ENCODE measurements at regions not wholly inside any gene's neighbourhood (a gene's known extent, or its start where the extent isn't known, plus 50 kb on each side); places are given as distances from the start of the nearest gene placed in this dataset.

DNA sequence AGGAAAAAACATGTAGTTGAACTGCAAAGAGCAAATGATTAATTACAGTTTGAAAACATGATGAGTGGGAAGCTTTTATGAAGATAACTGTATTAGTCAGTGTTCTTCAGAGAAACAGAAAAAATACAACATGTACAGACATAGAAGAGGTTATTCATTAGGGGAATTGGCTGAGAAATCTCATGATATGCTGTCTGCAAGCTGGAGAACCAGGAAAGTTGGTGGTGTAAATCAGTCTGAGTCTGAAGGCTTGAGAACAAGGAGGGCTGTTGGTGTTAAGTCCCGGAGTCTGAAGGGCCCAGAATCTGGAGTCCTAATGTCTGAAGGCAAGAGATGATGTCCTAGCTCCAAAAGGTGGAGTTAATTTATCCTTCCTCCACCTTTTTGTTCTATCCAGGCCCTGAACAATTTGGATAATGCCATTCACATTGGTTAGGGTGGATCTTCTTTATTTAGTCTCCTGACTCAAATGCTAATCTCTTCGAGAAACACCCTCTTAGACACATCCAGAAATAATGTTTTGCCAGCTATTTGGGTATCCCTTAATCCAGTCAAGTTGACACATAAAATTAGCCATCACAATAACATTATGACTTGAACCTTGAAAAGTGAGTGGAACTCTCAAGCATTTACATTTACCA lies 672.9 kb upstream of the PTBP2 start:
- Histone ChIP-seq H3K4me3 (ENCODE audit: low read length) (no peak overlapping the region), H3K9me2 (replicated peaks; ENCODE audit: insufficient read depth, low read length) (no peaks in the 10 kb centered on the region), H2AFZ (ENCODE audit: low read length) (no peak overlapping the region), H3K79me2 (ENCODE audit: low read length) (no peaks in the 10 kb centered on the region), H3K9ac (ENCODE audit: low read length) (no peak overlapping the region), H3K4me1 (ENCODE audit: low read length) (no peaks in the 10 kb centered on the region), H3K27ac (ENCODE audit: low read length) (no peak overlapping the region), H4K20me1 (ENCODE audit: insufficient read depth, low read depth, low read length) (no peaks in the 10 kb centered on the region), H3K27me3 (ENCODE audit: low read length) (no peaks in the 10 kb centered on the region), H3K36me3 (ENCODE audit: insufficient read depth, low read length) (no peaks in the 10 kb centered on the region), H3K4me2 (ENCODE audit: low read depth, low read length, poor library complexity, severe bottlenecking) (no peak overlapping the region), H3K9me3 (ENCODE audit: low read length) (no peaks in the 10 kb centered on the region)
- no peak for DNase-seq

GRCh38 chr1:96049759-96050409 lies 671.7 kb upstream of the PTBP2 start:
- H3K4me3 ChIP-seq (ENCODE audit: low read length) = no peak overlapping the region
- no peak overlapping the region for H3K4me2 ChIP-seq (ENCODE audit: low read depth, low read length, poor library complexity, severe bottlenecking)
- H2AFZ ChIP-seq (ENCODE audit: low read length) = no peak overlapping the region
- H3K9ac ChIP-seq (ENCODE audit: low read length) = no peak overlapping the region
- H3K36me3 ChIP-seq (ENCODE audit: insufficient read depth, low read length) = no peaks in the 10 kb centered on the region
- H3K9me2 ChIP-seq (replicated peaks; ENCODE audit: insufficient read depth, low read length) = no peaks in the 10 kb centered on the region
- H3K27ac ChIP-seq (ENCODE audit: low read length) = no peak overlapping the region
- DNase-seq = no peak
- H3K9me3 ChIP-seq (ENCODE audit: low read length) = no peaks in the 10 kb centered on the region
- no peaks in the 10 kb centered on the region for H3K4me1 ChIP-seq (ENCODE audit: low read length)
- no peaks in the 10 kb centered on the region for H3K27me3 ChIP-seq (ENCODE audit: low read length)
- no peaks in the 10 kb centered on the region for H3K79me2 ChIP-seq (ENCODE audit: low read length)
- H4K20me1 ChIP-seq (ENCODE audit: insufficient read depth, low read depth, low read length) = no peaks in the 10 kb centered on the region

GRCh38 chr1:96059276-96059675 lies 662.3 kb upstream of the PTBP2 start:
- H3K27me3 ChIP-seq (ENCODE audit: low read length) = no peaks in the 10 kb centered on the region

DNA sequence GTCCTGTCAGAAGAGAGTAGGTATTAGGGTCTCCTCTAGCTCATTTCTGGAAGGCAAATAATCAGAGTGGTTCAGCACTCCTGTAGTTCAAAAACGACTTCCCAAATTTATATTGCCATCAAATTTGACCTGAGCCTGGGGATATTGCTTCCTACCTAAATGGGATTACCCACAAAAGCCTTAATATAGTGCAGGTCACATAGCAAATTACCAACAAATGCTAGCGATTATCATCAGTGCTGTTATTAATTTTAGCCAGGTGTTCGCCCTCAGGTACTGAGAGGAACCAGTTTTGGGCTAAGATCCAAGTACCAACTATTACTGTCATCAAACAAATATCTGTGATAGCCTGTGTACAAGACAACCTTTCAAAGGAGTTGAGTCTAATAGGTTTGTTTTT lies 661.8 kb upstream of the PTBP2 start:
- DNase-seq = no peak
- no peaks in the 10 kb centered on the region; the same call in 1 of the 2 replicates for H3K9me3 ChIP-seq (ENCODE audit: low read length)
- H3K79me2 ChIP-seq (ENCODE audit: low read length) = no peaks in the 10 kb centered on the region
- no peak overlapping the region for H2AFZ ChIP-seq (ENCODE audit: low read length)
- H3K36me3 ChIP-seq (ENCODE audit: insufficient read depth, low read length) = no peaks in the 10 kb centered on the region
- H3K27me3 ChIP-seq (ENCODE audit: low read length) = no peaks in the 10 kb centered on the region
- no peak overlapping the region for H3K9ac ChIP-seq (ENCODE audit: low read length)
- no peak overlapping the region for H3K4me3 ChIP-seq (ENCODE audit: low read length)
- H3K27ac ChIP-seq (ENCODE audit: low read length) = no peak overlapping the region
- H3K4me2 ChIP-seq (ENCODE audit: low read depth, low read length, poor library complexity, severe bottlenecking) = no peak overlapping the region
- no peaks in the 10 kb centered on the region for H4K20me1 ChIP-seq (ENCODE audit: insufficient read depth, low read depth, low read length)
- H3K9me2 ChIP-seq (replicated peaks; ENCODE audit: insufficient read depth, low read length) = no peaks in the 10 kb centered on the region; the same call in 1 of the 2 replicates
- H3K4me1 ChIP-seq (ENCODE audit: low read length) = no peaks in the 10 kb centered on the region

More at GRCh38 chr1:96059276-96059675, 662.3 kb upstream of the PTBP2 start:
- no peaks in the 10 kb centered on the region for H4K20me1 ChIP-seq (ENCODE audit: insufficient read depth, low read depth, low read length)
- H3K36me3 ChIP-seq (ENCODE audit: insufficient read depth, low read length) = no peaks in the 10 kb centered on the region
- no peaks in the 10 kb centered on the region; the same call in 1 of the 2 replicates for H3K9me2 ChIP-seq (replicated peaks; ENCODE audit: insufficient read depth, low read length)
- no peak overlapping the region for H3K27ac ChIP-seq (ENCODE audit: low read length)
- no peaks in the 10 kb centered on the region; the same call in 1 of the 2 replicates for H3K9me3 ChIP-seq (ENCODE audit: low read length)
- no peak overlapping the region for H3K4me2 ChIP-seq (ENCODE audit: low read depth, low read length, poor library complexity, severe bottlenecking)
- H3K4me1 ChIP-seq (ENCODE audit: low read length) = no peaks in the 10 kb centered on the region
- no peaks in the 10 kb centered on the region for H3K79me2 ChIP-seq (ENCODE audit: low read length)
- H3K4me3 ChIP-seq (ENCODE audit: low read length) = no peak overlapping the region
- no peak overlapping the region for H2AFZ ChIP-seq (ENCODE audit: low read length)
- H3K9ac ChIP-seq (ENCODE audit: low read length) = no peak overlapping the region
- DNase-seq = no peak

DNA sequence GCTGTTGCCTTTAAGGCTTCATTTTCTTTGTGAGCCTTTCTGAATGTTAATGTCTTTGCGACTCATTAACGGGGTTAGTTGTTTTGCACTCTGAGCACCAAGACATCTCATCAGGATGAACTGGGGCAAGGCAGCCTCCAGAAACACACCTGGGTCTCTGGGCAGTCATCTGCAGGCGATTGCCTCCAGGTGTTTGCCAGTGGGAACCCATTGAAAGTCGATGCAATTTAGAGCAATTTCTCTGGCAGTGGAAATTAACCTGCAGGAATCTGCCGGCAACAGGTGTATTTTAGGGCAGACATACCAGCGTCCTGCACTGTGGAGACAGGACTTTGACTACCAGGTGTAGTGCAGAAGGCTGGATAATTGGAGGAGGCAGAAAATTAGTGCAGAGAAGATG lies 661.0 kb upstream of the PTBP2 start:
- Histone ChIP-seq H3K9ac (ENCODE audit: low read length) (no peak overlapping the region), H3K4me2 (ENCODE audit: low read depth, low read length, poor library complexity, severe bottlenecking) (no peak overlapping the region), H3K27me3 (ENCODE audit: low read length) (no peaks in the 10 kb centered on the region), H4K20me1 (ENCODE audit: insufficient read depth, low read depth, low read length) (no peaks in the 10 kb centered on the region), H3K27ac (ENCODE audit: low read length) (no peak overlapping the region), H3K4me3 (ENCODE audit: low read length) (no peak overlapping the region), H3K9me2 (replicated peaks; ENCODE audit: insufficient read depth, low read length) (no peaks in the 10 kb centered on the region; the same call in 1 of the 2 replicates), H3K4me1 (ENCODE audit: low read length) (no peaks in the 10 kb centered on the region), H3K79me2 (ENCODE audit: low read length) (no peaks in the 10 kb centered on the region), H2AFZ (ENCODE audit: low read length) (no peak overlapping the region), H3K9me3 (ENCODE audit: low read length) (no peaks in the 10 kb centered on the region; the same call in 1 of the 2 replicates), H3K36me3 (ENCODE audit: insufficient read depth, low read length) (no peaks in the 10 kb centered on the region)
- no peak for DNase-seq

- no peaks in the 10 kb centered on the region for H3K9me3 ChIP-seq (ENCODE audit: low read length)
- no peak overlapping the region for H3K4me3 ChIP-seq (ENCODE audit: low read length)
- H3K4me1 ChIP-seq (ENCODE audit: low read length) = no peaks in the 10 kb centered on the region
- H4K20me1 ChIP-seq (ENCODE audit: insufficient read depth, low read depth, low read length) = no peaks in the 10 kb centered on the region
- no peak for DNase-seq
- no peak overlapping the region for H2AFZ ChIP-seq (ENCODE audit: low read length)
- no peak overlapping the region for H3K9ac ChIP-seq (ENCODE audit: low read length)
- H3K27me3 ChIP-seq (ENCODE audit: low read length) = no peaks in the 10 kb centered on the region
- H3K27ac ChIP-seq (ENCODE audit: low read length) = no peak overlapping the region
- H3K9me2 ChIP-seq (replicated peaks; ENCODE audit: insufficient read depth, low read length) = no peaks in the 10 kb centered on the region
- no peak overlapping the region for H3K4me2 ChIP-seq (ENCODE audit: low read depth, low read length, poor library complexity, severe bottlenecking)
- H3K79me2 ChIP-seq (ENCODE audit: low read length) = no peaks in the 10 kb centered on the region
- no peaks in the 10 kb centered on the region for H3K36me3 ChIP-seq (ENCODE audit: insufficient read depth, low read length)
Measured at GRCh38 chr1:96072021-96072420, 649.6 kb upstream of the PTBP2 start.

DNA sequence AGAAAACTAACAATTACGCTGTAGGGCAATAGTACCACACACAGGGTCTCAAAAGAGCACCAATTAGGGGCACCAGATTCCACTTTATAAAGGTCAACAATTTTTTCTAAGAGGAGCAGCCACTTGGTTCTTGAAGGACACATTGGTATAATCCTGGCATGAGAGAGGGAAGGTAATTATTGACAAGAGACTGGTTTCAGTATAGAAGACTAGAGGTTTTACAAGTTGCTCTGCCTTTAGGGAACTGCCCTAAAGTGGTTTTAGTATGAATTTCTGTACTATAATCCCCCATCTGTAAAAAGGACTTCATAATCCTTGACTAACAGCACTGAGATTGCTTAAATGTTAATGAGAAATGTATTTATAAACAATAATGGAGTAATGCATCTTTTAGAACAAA lies 648.5 kb upstream of the PTBP2 start:
- no peak overlapping the region for H3K4me2 ChIP-seq (ENCODE audit: low read depth, low read length, poor library complexity, severe bottlenecking)
- no peak overlapping the region for H2AFZ ChIP-seq (ENCODE audit: low read length)
- no peaks in the 10 kb centered on the region for H3K4me1 ChIP-seq (ENCODE audit: low read length)
- H3K27me3 ChIP-seq (ENCODE audit: low read length) = no peaks in the 10 kb centered on the region
- H3K9ac ChIP-seq (ENCODE audit: low read length) = no peak overlapping the region
- no peak for DNase-seq
- no peaks in the 10 kb centered on the region for H3K79me2 ChIP-seq (ENCODE audit: low read length)
- H4K20me1 ChIP-seq (ENCODE audit: insufficient read depth, low read depth, low read length) = no peaks in the 10 kb centered on the region
- no peak overlapping the region for H3K27ac ChIP-seq (ENCODE audit: low read length)
- H3K9me3 ChIP-seq (ENCODE audit: low read length) = no peaks in the 10 kb centered on the region
- no peaks in the 10 kb centered on the region for H3K36me3 ChIP-seq (ENCODE audit: insufficient read depth, low read length)
- no peak overlapping the region for H3K4me3 ChIP-seq (ENCODE audit: low read length)
- H3K9me2 ChIP-seq (replicated peaks; ENCODE audit: insufficient read depth, low read length) = no peaks in the 10 kb centered on the region

GRCh38 chr1:96074422-96074821 lies 647.2 kb upstream of the PTBP2 start:
- no peaks in the 10 kb centered on the region for H4K20me1 ChIP-seq (ENCODE audit: insufficient read depth, low read depth, low read length)
- no peak overlapping the region for H2AFZ ChIP-seq (ENCODE audit: low read length)
- no peak overlapping the region for H3K4me3 ChIP-seq (ENCODE audit: low read length)
- H3K9me2 ChIP-seq (replicated peaks; ENCODE audit: insufficient read depth, low read length) = no peaks in the 10 kb centered on the region
- no peak overlapping the region for H3K27ac ChIP-seq (ENCODE audit: low read length)
- no peaks in the 10 kb centered on the region for H3K36me3 ChIP-seq (ENCODE audit: insufficient read depth, low read length)
- H3K4me2 ChIP-seq (ENCODE audit: low read depth, low read length, poor library complexity, severe bottlenecking) = no peak overlapping the region
- no peaks in the 10 kb centered on the region for H3K79me2 ChIP-seq (ENCODE audit: low read length)
- H3K9me3 ChIP-seq (ENCODE audit: low read length) = no peaks in the 10 kb centered on the region
- DNase-seq = no peak
- no peaks in the 10 kb centered on the region for H3K4me1 ChIP-seq (ENCODE audit: low read length)
- no peak overlapping the region for H3K9ac ChIP-seq (ENCODE audit: low read length)
- no peaks in the 10 kb centered on the region for H3K27me3 ChIP-seq (ENCODE audit: low read length)
